ENCODE measurements at regions not wholly inside any gene's neighbourhood (a gene's known extent, or its start where the extent isn't known, plus 50 kb on each side); places are given as distances from the start of the nearest gene placed in this dataset.

DNA sequence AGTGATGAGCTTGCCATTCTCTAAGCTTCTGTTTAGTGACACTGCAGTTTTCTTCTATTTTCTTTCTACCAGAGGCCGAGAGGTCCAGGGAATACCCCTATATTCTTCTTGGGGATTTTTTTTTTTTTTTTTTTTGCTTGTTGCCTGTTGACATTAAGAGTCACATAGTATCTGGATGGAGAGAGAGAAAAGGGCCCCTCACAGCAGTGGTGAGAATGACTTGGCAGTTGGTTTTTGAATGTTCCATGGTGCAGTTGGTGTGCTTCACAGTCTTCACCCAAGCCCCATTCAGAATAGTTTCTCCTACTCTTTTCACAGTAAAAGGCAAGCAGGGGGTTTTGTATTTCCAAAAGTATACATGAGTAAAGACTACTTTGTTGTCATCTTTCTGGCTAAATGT lies 577.9 kb downstream of the LMO7 start:
- TF ChIP-seq, protein P1, sequence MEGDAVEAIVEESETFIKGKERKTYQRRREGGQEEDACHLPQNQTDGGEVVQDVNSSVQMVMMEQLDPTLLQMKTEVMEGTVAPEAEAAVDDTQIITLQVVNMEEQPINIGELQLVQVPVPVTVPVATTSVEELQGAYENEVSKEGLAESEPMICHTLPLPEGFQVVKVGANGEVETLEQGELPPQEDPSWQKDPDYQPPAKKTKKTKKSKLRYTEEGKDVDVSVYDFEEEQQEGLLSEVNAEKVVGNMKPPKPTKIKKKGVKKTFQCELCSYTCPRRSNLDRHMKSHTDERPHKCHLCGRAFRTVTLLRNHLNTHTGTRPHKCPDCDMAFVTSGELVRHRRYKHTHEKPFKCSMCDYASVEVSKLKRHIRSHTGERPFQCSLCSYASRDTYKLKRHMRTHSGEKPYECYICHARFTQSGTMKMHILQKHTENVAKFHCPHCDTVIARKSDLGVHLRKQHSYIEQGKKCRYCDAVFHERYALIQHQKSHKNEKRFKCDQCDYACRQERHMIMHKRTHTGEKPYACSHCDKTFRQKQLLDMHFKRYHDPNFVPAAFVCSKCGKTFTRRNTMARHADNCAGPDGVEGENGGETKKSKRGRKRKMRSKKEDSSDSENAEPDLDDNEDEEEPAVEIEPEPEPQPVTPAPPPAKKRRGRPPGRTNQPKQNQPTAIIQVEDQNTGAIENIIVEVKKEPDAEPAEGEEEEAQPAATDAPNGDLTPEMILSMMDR (IDR thresholded peaks at IDR 0.05; ENCODE audit: insufficient read depth, low read depth, low read length): no peak
- no peak for TF ChIP-seq EZH2 (IDR thresholded peaks at IDR 0.05; ENCODE audit: insufficient read depth, low read length)
